CD4-positive, CD25-positive, alpha-beta regulatory T cell (primary cell): ENCODE measurements at regions not wholly inside any gene's neighbourhood (a gene's known extent, or its start where the extent isn't known, plus 50 kb on each side); places are given as distances from the start of the nearest gene placed in this dataset.

Experiments used
- ATAC-seq, 2 donors: fragments of 150-1000 bp; cut with Tn5 transposase; one replicate each; pipeline ENCODE4 v1.10.0; 2021; ENCODE audit warnings: low read depth in 2 of 2, moderate number of reproducible peaks in 2 of 2, moderate library complexity in 1 of 2
- DNase-seq, 3 donors: peaks; one replicate each; pipeline versions ENCODE4 v3.0.0 to v3.0.0-alpha.2; 2012 to 2022; ENCODE audit warnings: mixed read lengths in 1 of 3
- H3K27ac ChIP-seq: one replicate; pipeline ENCODE4 v1.7.0; 2013; ENCODE audit warnings: mild to moderate bottlenecking, low read length; ENCODE audit not compliant: insufficient read depth, poor library complexity, severe bottlenecking
- H3K27me3 ChIP-seq: one replicate; pipeline ENCODE4 v1.7.0; 2013; ENCODE audit warnings: low read length; ENCODE audit not compliant: control insufficient read depth, insufficient read depth
- H3K36me3 ChIP-seq: one replicate; pipeline ENCODE4 v1.7.0; 2013; ENCODE audit warnings: mild to moderate bottlenecking, low read length, moderate library complexity; ENCODE audit not compliant: control insufficient read depth, insufficient read depth
- H3K4me1 ChIP-seq: 2 replicates; pipeline ENCODE4 v1.7.0; 2013; ENCODE audit warnings: mild to moderate bottlenecking, low read length; ENCODE audit not compliant: insufficient read depth, control insufficient read depth, poor library complexity, severe bottlenecking
- H3K4me3 ChIP-seq: one replicate; pipeline ENCODE4 v1.7.0; 2013; ENCODE audit warnings: low read depth, mild to moderate bottlenecking, low read length, moderate library complexity
- H3K9me3 ChIP-seq, 2 experiments: 1 replicate in 1 of 2; 2 replicates in 1 of 2; pipeline ENCODE4 v1.7.0; 2013; ENCODE audit warnings: low read length in 2 of 2, mild to moderate bottlenecking in 1 of 2, moderate library complexity in 1 of 2; ENCODE audit not compliant: control insufficient read depth in 2 of 2
- H3K27ac Mint-ChIP-seq, 3 donors: one replicate each; pipeline ENCODE4 v1.8.0; 2020 to 2022; ENCODE audit warnings: mild to moderate bottlenecking in 3 of 3, mixed read lengths in 3 of 3, moderate library complexity in 2 of 3
- H3K27me3 Mint-ChIP-seq: one replicate; pipeline ENCODE4 v1.8.0; 2022; ENCODE audit warnings: mild to moderate bottlenecking, mixed read lengths
- H3K36me3 Mint-ChIP-seq: one replicate; pipeline ENCODE4 v1.8.0; 2020; ENCODE audit warnings: mixed read lengths
- H3K4me1 Mint-ChIP-seq, 4 donors: one replicate each; pipeline ENCODE4 v1.8.0; 2020 to 2022; ENCODE audit warnings: mixed read lengths in 4 of 4, mild to moderate bottlenecking in 1 of 4
- H3K4me3 Mint-ChIP-seq, 4 donors: one replicate each; pipeline ENCODE4 v1.8.0; 2020 to 2022; ENCODE audit warnings: mild to moderate bottlenecking in 4 of 4, mixed read lengths in 4 of 4, moderate library complexity in 3 of 4
- H3K9me3 Mint-ChIP-seq, 7 donors: one replicate each; pipeline ENCODE4 v1.8.0; 2020 to 2022; ENCODE audit warnings: mixed read lengths in 7 of 7, mild to moderate bottlenecking in 3 of 7, moderate library complexity in 2 of 7

DNA sequence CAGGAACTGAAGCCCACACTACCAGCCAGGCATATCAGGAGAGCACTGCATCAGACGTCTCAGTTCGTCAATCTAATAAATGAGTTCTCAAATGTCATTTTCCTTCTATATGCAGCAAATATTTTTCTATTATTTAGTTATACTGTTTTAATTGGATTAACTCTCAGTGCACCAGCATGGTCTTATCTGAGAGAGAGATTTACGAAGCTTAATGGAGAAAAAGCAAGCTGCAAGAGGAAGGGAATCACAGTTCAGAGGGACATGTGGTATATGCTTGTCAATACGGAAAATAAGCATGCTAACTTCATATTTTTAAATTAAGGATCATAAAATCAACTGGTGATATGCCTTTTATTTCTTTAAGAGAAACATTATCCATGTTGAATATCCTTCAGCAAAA, 213.1 kb upstream of the NECTIN3 start:
- Mint-ChIP-seq H3K36me3 (no peaks in the 10 kb centered on the region), H3K27ac (no peak overlapping the region), H3K9me3 (peaks cover 0 to 1% (median 0%) of the 10 kb centered on the region in 7 donors), H3K4me3 (no peak overlapping the region), H3K27me3 (peaks cover 11% of the 10 kb centered on the region), H3K4me1 (no peaks in the 10 kb centered on the region)
- Histone ChIP-seq H3K4me1 (no peaks in the 10 kb centered on the region), H3K27ac (no peak overlapping the region), H3K27me3 (no peaks in the 10 kb centered on the region), H3K36me3 (no peaks in the 10 kb centered on the region), H3K9me3 (no peaks in the 10 kb centered on the region), H3K4me3 (no peak overlapping the region)
- DNase-seq (no peak), ATAC-seq (no peak)

DNA sequence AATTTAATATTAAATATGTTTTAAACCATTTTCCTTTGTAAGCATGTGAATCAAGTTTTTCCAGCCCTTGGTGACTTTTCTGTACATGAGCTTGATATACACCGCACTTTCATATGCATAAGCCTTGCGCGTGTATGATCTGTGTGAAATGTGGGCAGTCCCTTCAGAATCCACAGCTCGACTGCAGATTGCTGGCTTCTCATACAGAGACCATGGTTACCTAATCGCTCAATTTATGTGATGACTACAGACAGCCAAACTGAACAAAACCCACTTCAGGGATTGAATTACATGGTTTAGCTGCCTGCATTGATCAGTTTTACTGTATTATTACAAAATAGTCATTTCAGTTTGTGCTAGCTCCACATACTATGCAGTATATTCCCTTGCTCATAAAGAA, 212.3 kb upstream of the NECTIN3 start:
- Histone ChIP-seq H3K27me3 (no peaks in the 10 kb centered on the region), H3K36me3 (no peaks in the 10 kb centered on the region), H3K4me3 (no peak overlapping the region), H3K4me1 (no peaks in the 10 kb centered on the region), H3K27ac (no peak overlapping the region), H3K9me3 (no peaks in the 10 kb centered on the region)
- no peaks in the 10 kb centered on the region for H3K36me3 Mint-ChIP-seq
- ATAC-seq (no peak), DNase-seq (no peak)
- no peak overlapping the region for H3K4me3 Mint-ChIP-seq
- H3K4me1 Mint-ChIP-seq = no peaks in the 10 kb centered on the region
- peaks cover 4% of the 10 kb centered on the region for H3K27me3 Mint-ChIP-seq
- no peak overlapping the region for H3K27ac Mint-ChIP-seq
- no peaks in the 10 kb centered on the region for H3K9me3 Mint-ChIP-seq

DNA sequence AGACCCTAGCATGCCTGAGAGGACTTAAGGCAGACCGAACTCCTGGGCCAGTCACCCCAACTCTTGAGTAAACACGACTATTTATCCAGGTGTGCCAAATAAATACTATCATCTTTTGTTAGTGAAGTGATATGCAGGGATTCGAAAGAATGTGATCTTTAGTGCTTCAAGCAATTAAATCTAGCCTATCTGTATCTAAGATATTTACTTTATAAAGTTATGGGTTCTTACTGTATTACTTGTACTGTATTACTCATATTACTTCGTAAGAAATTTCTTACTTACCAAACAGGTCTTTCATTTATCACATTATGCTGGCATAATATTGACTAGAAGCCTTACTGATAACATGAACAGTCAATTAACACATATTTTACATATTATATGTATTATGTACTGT, 211.6 kb upstream of the NECTIN3 start:
- no peak for ATAC-seq
- no peak overlapping the region for H3K4me3 Mint-ChIP-seq
- no peaks in the 10 kb centered on the region for H3K9me3 Mint-ChIP-seq

DNA sequence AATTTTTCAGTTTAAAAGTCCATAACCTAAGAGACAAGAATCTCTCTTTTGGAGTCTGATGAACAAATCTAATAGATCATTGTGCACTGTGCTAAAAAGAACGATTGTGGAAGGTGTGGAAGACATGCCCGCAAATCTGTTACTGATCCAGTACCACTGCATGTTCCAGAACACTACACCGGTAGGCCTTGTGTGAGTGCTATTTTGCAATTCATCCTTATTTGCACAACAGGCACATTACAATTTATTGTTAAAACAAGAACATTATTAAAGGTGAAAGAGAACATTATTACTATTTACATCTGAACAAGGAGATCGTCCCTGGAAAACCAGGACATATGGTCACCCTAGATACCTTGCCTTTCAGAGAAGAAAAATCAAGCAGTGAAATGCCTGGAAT, 205.7 kb upstream of the NECTIN3 start:
- Histone ChIP-seq H3K9me3 (no peaks in the 10 kb centered on the region), H3K4me1 (no peaks in the 10 kb centered on the region), H3K4me3 (no peak overlapping the region), H3K27me3 (no peaks in the 10 kb centered on the region), H3K27ac (no peak overlapping the region), H3K36me3 (no peaks in the 10 kb centered on the region)
- DNase-seq = no peak
- H3K27ac Mint-ChIP-seq = no peak overlapping the region
- H3K36me3 Mint-ChIP-seq = no peaks in the 10 kb centered on the region
- no peaks in the 10 kb centered on the region for H3K4me1 Mint-ChIP-seq
- ATAC-seq = no peak
- H3K27me3 Mint-ChIP-seq = peaks cover 4% of the 10 kb centered on the region
- H3K9me3 Mint-ChIP-seq = no peaks in the 10 kb centered on the region
- H3K4me3 Mint-ChIP-seq = no peak overlapping the region

More for the DNA sequence above, 211.6 kb upstream of the NECTIN3 start:
- H3K4me3 ChIP-seq = no peak overlapping the region
- no peaks in the 10 kb centered on the region for H3K9me3 ChIP-seq
- H3K36me3 ChIP-seq = no peaks in the 10 kb centered on the region
- H3K27ac Mint-ChIP-seq = no peak overlapping the region
- DNase-seq = no peak
- no peaks in the 10 kb centered on the region for H3K27me3 ChIP-seq
- no peak overlapping the region for H3K27ac ChIP-seq
- H3K36me3 Mint-ChIP-seq = no peaks in the 10 kb centered on the region
- peaks cover 4% of the 10 kb centered on the region for H3K27me3 Mint-ChIP-seq
- no peaks in the 10 kb centered on the region for H3K4me1 ChIP-seq
- H3K4me1 Mint-ChIP-seq = no peaks in the 10 kb centered on the region

DNA sequence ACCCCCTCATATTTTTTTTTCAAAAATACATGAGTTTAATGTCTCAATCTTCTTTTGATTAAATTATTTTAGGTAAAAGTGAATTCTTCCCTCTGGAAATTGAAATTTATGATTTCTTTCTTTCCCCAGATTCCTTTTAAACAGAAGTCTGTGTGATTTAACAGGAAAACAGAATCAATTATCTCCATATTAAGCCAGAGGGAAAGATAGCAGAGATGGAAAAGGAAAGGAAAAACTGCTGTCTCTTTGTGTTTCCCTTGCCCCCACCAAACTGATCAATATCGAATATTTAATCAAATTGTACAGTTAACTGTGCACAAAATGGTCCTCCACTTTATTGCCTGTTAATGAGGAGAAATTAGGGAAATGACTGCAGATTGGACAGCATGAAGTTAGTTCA, 203.5 kb upstream of the NECTIN3 start:
- Mint-ChIP-seq H3K4me3 (no peak overlapping the region), H3K4me1 (no peaks in the 10 kb centered on the region), H3K9me3 (no peaks in the 10 kb centered on the region), H3K27me3 (no peaks in the 10 kb centered on the region), H3K36me3 (no peaks in the 10 kb centered on the region), H3K27ac (peak overlapping the region in 1 of 3 donors; percentile 26)
- Histone ChIP-seq H3K27ac (no peak overlapping the region), H3K27me3 (no peaks in the 10 kb centered on the region), H3K36me3 (no peaks in the 10 kb centered on the region), H3K9me3 (no peaks in the 10 kb centered on the region), H3K4me3 (no peak overlapping the region), H3K4me1 (no peaks in the 10 kb centered on the region)
- ATAC-seq (no peak), DNase-seq (no peak)

DNA sequence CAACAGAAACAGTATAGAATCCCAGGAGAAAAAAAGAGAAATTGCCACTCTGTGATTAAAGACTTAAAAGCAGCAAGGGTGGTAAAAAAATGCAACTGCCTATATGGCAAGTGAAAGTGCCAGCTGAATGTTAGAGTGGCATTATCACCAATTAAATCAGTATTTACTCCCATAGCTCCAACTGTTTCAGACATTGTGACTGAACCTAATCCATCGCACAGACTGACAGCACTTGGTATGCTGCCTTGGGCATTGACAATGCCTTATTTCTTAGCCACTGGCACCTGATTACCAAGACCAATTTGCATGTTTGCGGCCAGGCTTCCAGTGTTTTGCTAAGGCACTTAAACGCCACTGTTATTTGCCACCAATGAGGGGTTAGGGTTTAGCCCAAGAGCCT, 201.9 kb upstream of the NECTIN3 start:
- Mint-ChIP-seq H3K9me3 (peaks cover 0 to 9% (median 4%) of the 10 kb centered on the region in 7 donors), H3K27me3 (no peaks in the 10 kb centered on the region), H3K27ac (no peak overlapping the region), H3K36me3 (no peaks in the 10 kb centered on the region), H3K4me1 (no peaks in the 10 kb centered on the region), H3K4me3 (no peak overlapping the region)
- no peaks in the 10 kb centered on the region for H3K36me3 ChIP-seq
- H3K27me3 ChIP-seq = no peaks in the 10 kb centered on the region
- H3K9me3 ChIP-seq = no peaks in the 10 kb centered on the region
- no peak overlapping the region for H3K27ac ChIP-seq
- DNase-seq (no peak), ATAC-seq (no peak)
- no peak overlapping the region for H3K4me3 ChIP-seq
- no peaks in the 10 kb centered on the region for H3K4me1 ChIP-seq

DNA sequence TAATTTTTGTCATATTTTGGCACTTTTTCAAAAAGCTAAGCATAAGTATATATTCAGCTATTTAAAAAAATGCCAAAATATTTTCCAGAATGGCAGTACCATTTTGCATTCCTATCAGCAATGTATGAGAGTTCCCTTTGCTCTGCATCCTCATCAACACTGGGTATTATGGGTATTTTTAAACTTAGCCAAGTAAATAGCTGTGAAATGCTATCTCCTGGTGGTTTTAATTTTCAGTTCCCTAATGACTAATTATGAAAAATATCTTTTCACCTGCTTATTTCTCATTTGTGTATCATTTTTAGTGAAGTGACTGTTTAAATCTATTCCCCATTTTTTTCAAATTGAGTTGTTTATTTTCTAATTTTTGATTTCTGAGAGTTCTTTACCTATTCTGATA, 199.7 kb upstream of the NECTIN3 start:
- Histone ChIP-seq H3K27me3 (no peaks in the 10 kb centered on the region), H3K27ac (no peak overlapping the region), H3K4me3 (no peak overlapping the region), H3K36me3 (no peaks in the 10 kb centered on the region), H3K4me1 (no peaks in the 10 kb centered on the region), H3K9me3 (no peaks in the 10 kb centered on the region)
- DNase-seq (no peak), ATAC-seq (no peak)
- Mint-ChIP-seq H3K27ac (no peak overlapping the region), H3K4me3 (no peak overlapping the region), H3K9me3 (peaks cover 0 to 15% (median 6%) of the 10 kb centered on the region in 7 donors), H3K4me1 (no peaks in the 10 kb centered on the region), H3K27me3 (no peaks in the 10 kb centered on the region), H3K36me3 (no peaks in the 10 kb centered on the region)

DNA sequence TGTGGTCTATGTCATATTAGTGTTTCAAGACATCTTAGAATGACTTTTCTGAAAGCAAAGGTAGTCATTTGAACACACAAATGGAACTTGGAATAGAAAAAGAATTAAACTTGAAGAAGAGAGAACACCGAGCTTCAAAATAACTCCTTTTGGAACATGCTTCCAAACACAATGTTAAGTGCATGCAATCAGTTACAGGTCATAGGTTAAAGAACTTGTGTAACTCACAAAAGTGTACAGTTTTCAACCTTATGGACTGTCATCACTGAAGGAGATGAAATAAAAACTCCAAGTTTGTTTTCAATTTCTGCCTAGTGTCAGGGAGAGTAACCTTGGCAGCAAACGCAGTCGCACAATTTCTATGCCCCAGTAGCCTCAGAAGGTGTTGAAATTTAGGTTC, 192.9 kb upstream of the NECTIN3 start:
- no peak overlapping the region for H3K27ac ChIP-seq
- Mint-ChIP-seq H3K27me3 (no peaks in the 10 kb centered on the region), H3K4me3 (no peak overlapping the region), H3K36me3 (no peaks in the 10 kb centered on the region), H3K4me1 (no peaks in the 10 kb centered on the region), H3K27ac (no peak overlapping the region), H3K9me3 (peaks cover 0 to 15% (median 6%) of the 10 kb centered on the region in 7 donors)
- no peak overlapping the region for H3K4me3 ChIP-seq
- no peaks in the 10 kb centered on the region for H3K36me3 ChIP-seq
- DNase-seq (no peak), ATAC-seq (no peak)
- H3K9me3 ChIP-seq = no peaks in the 10 kb centered on the region
- no peaks in the 10 kb centered on the region for H3K27me3 ChIP-seq
- no peaks in the 10 kb centered on the region for H3K4me1 ChIP-seq
